Neural progenitor cell (in vitro differentiated cells): ENCODE measurements at regions not wholly inside any gene's neighbourhood (a gene's known extent, or its start where the extent isn't known, plus 50 kb on each side); places are given as distances from the start of the nearest gene placed in this dataset.

Experiments
- DNase-seq: peaks from one replicate; pipeline ENCODE4 v3.0.0-alpha.2; 2016; ENCODE audit warnings: low spot score
- H2AFZ ChIP-seq: fragments of 200-600 bp; sonication (generic); replicated peaks from 2 replicates; pipeline ENCODE4 v1.6.1; 2016; ENCODE audit warnings: antibody characterized with exemption
- H3F3A ChIP-seq: fragments of 200-600 bp; sonication (generic); 2 replicates; pipeline ENCODE4 v1.6.1; 2016; ENCODE audit warnings: antibody characterized with exemption, low read depth
- H3K27ac ChIP-seq: fragments of 200-600 bp; sonication (generic); 2 replicates; pipeline ENCODE4 v1.5.1; 2016; ENCODE audit warnings: mild to moderate bottlenecking
- H3K27me3 ChIP-seq: fragments of 200-600 bp; sonication (generic); 2 replicates; pipeline ENCODE4 v1.6.1; 2016; ENCODE audit warnings: mild to moderate bottlenecking, moderate library complexity
- H3K36me3 ChIP-seq: fragments of 200-600 bp; sonication (generic); 2 replicates; pipeline ENCODE4 v1.5.1; 2016
- H3K4me1 ChIP-seq: fragments of 200-600 bp; sonication (generic); 2 replicates; pipeline ENCODE4 v1.6.1; 2016; ENCODE audit warnings: mixed run types
- H3K4me2 ChIP-seq: fragments of 200-600 bp; sonication (generic); 2 replicates; pipeline ENCODE4 v1.6.1; 2016
- H3K4me3 ChIP-seq: fragments of 200-600 bp; sonication (generic); 2 replicates; pipeline ENCODE4 v1.5.1; 2016
- H3K79me2 ChIP-seq: fragments of 200-600 bp; sonication (generic); 2 replicates; pipeline ENCODE4 v1.6.1; 2016; ENCODE audit warnings: low read depth
- H3K9ac ChIP-seq: fragments of 200-600 bp; sonication (generic); 2 replicates; pipeline ENCODE4 v1.6.1; 2016
- H3K9me3 ChIP-seq: fragments of 200-600 bp; sonication (generic); 2 replicates; pipeline ENCODE4 v1.5.1; 2016; ENCODE audit warnings: low read depth
- H4K20me1 ChIP-seq: fragments of 200-600 bp; sonication (generic); 2 replicates; pipeline ENCODE4 v1.6.1; 2016; ENCODE audit warnings: low read depth
- H3K27ac Mint-ChIP-seq: 3 replicates; pipeline ENCODE4 v1.8.0; 2021; ENCODE audit warnings: mixed read lengths
- H3K27me3 Mint-ChIP-seq: 2 replicates; pipeline ENCODE4 v1.8.0; 2022; ENCODE audit warnings: low read depth, mild to moderate bottlenecking, inconsistent platforms, moderate library complexity, mixed read lengths; ENCODE audit not compliant: insufficient read depth
- H3K36me3 Mint-ChIP-seq: 3 replicates; pipeline ENCODE4 v1.8.0; 2021; ENCODE audit warnings: mixed read lengths
- H3K4me1 Mint-ChIP-seq: 3 replicates; pipeline ENCODE4 v1.8.0; 2021; ENCODE audit warnings: mixed read lengths
- H3K4me3 Mint-ChIP-seq: 3 replicates; pipeline ENCODE4 v1.8.0; 2021; ENCODE audit warnings: mild to moderate bottlenecking, moderate library complexity, mixed read lengths
- H3K9me3 Mint-ChIP-seq: 3 replicates; pipeline ENCODE4 v1.8.0; 2020; ENCODE audit warnings: mixed read lengths
- EZH2 ChIP-seq: fragments of 200-600 bp; sonication (generic); IDR thresholded peaks from 2 replicates; pipeline ENCODE4 v1.6.1; 2017; ENCODE audit warnings: antibody characterized with exemption, mild to moderate bottlenecking, moderate library complexity
- EZH2phosphoT487 ChIP-seq: fragments of 200-600 bp; sonication (generic); IDR thresholded peaks from 2 replicates; pipeline ENCODE4 v1.6.1; 2017; ENCODE audit warnings: antibody characterized with exemption
- TF ChIP-seq, protein P1 (sequence below): fragments of 200-600 bp; sonication (generic); IDR thresholded peaks from 2 replicates; pipeline ENCODE4 v1.5.1; 2017; ENCODE audit warnings: antibody characterized with exemption, mild to moderate bottlenecking

DNA sequence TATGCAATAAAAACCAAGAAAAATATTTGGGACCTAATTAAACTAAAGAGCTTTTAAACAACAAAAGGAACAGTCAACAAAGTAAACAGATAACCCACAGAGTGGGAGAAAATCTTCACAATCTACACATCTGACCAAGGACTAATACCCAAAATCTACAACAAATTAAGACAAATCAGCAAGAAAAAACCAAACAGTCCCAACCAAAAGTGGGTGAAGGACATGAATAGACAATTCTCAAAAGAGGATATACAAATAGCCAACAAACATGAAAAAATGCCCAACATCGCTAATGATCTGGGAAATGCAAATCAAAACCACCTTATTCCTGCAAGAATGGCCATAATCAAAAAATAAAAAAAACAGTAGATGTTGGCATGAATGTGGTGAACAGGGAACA, 250.1 kb downstream of the C1D start:
- no peak overlapping the region for H3K9ac ChIP-seq
- no peak overlapping the region for H3K27ac Mint-ChIP-seq
- no peaks in the 10 kb centered on the region for H3K36me3 Mint-ChIP-seq
- no peaks in the 10 kb centered on the region for H3K79me2 ChIP-seq
- no peaks in the 10 kb centered on the region for H3K4me1 Mint-ChIP-seq
- no peak for DNase-seq
- H3K4me2 ChIP-seq: no peak overlapping the region
- peaks cover 3% of the 10 kb centered on the region for H3K27me3 Mint-ChIP-seq
- no peaks in the 10 kb centered on the region for H4K20me1 ChIP-seq
- no peaks in the 10 kb centered on the region for H3K27me3 ChIP-seq
- no peak overlapping the region for H2AFZ ChIP-seq
- H3K27ac ChIP-seq: no peak overlapping the region
- no peaks in the 10 kb centered on the region for H3F3A ChIP-seq
- no peaks in the 10 kb centered on the region for H3K4me1 ChIP-seq
- no peak overlapping the region for H3K4me3 Mint-ChIP-seq
- TF ChIP-seq, protein P1, sequence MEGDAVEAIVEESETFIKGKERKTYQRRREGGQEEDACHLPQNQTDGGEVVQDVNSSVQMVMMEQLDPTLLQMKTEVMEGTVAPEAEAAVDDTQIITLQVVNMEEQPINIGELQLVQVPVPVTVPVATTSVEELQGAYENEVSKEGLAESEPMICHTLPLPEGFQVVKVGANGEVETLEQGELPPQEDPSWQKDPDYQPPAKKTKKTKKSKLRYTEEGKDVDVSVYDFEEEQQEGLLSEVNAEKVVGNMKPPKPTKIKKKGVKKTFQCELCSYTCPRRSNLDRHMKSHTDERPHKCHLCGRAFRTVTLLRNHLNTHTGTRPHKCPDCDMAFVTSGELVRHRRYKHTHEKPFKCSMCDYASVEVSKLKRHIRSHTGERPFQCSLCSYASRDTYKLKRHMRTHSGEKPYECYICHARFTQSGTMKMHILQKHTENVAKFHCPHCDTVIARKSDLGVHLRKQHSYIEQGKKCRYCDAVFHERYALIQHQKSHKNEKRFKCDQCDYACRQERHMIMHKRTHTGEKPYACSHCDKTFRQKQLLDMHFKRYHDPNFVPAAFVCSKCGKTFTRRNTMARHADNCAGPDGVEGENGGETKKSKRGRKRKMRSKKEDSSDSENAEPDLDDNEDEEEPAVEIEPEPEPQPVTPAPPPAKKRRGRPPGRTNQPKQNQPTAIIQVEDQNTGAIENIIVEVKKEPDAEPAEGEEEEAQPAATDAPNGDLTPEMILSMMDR: no peak
- TF ChIP-seq EZH2: no peak
- TF ChIP-seq EZH2phosphoT487: no peak
- H3K4me3 ChIP-seq: no peak overlapping the region
- H3K9me3 ChIP-seq: no peaks in the 10 kb centered on the region
- peaks cover 5% of the 10 kb centered on the region for H3K36me3 ChIP-seq
- H3K9me3 Mint-ChIP-seq: peaks cover 19% of the 10 kb centered on the region

DNA sequence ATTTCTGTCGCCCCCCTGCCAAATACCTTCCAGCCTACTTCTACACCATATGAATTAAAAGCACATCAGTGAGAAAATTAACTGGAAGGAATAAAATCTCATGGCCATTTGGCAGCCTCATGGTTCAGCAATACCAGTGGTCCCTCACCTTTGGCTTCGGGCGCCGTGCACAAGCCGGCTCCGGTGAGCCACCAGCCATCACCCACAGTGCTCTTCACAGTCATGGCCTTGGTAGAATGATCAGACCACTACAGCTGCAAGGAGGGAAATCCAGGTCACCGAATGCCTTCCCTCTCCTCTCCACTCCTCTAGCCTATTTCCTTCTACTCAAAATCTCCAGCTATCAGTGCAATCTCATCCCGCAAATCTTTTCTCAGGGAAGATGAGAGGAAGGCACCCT, 239.1 kb downstream of the C1D start:
- Histone ChIP-seq H3K27ac (no peak overlapping the region), H3K4me1 (no peaks in the 10 kb centered on the region), H3F3A (no peaks in the 10 kb centered on the region), H3K36me3 (no peaks in the 10 kb centered on the region), H4K20me1 (no peaks in the 10 kb centered on the region), H3K27me3 (no peaks in the 10 kb centered on the region), H3K9me3 (no peaks in the 10 kb centered on the region), H3K79me2 (no peaks in the 10 kb centered on the region), H3K4me2 (no peak overlapping the region), H3K9ac (no peak overlapping the region), H3K4me3 (no peak overlapping the region), H2AFZ (no peak overlapping the region)
- TF ChIP-seq EZH2phosphoT487 (no peak), EZH2 (no peak)
- TF ChIP-seq, protein P1: no peak
- Mint-ChIP-seq H3K4me3 (no peak overlapping the region), H3K9me3 (no peaks in the 10 kb centered on the region), H3K27me3 (peaks cover 2% of the 10 kb centered on the region), H3K4me1 (no peaks in the 10 kb centered on the region), H3K27ac (no peak overlapping the region), H3K36me3 (no peaks in the 10 kb centered on the region)
- DNase-seq: no peak

DNA sequence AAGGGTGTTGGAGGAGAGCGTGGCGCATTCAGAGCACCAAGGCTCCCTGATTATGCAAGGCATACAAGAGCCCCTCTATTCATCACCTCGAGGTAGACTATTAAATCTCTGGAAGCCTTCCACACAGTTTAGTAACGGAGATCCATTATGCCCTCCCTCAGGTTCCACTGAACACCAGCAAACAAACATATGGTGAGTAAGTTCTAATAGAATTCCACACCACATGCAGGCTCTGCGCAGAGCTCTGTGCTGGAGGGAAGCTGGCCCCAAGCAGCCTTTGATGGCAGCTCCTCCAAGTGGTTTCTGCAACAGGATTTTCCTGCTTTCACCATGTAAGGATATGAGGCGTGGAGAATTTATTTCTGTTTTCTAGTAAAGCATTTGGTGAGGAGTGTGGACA, 238.6 kb downstream of the C1D start:
- Histone ChIP-seq H3K36me3 (no peaks in the 10 kb centered on the region), H3K4me2 (no peak overlapping the region), H3K27me3 (no peaks in the 10 kb centered on the region), H3K4me3 (no peak overlapping the region), H3K79me2 (no peaks in the 10 kb centered on the region), H3K27ac (no peak overlapping the region), H3K9me3 (no peaks in the 10 kb centered on the region), H2AFZ (no peak overlapping the region), H3K4me1 (no peaks in the 10 kb centered on the region), H3F3A (no peaks in the 10 kb centered on the region), H3K9ac (no peak overlapping the region), H4K20me1 (no peaks in the 10 kb centered on the region)
- DNase-seq: no peak
- no peaks in the 10 kb centered on the region for H3K36me3 Mint-ChIP-seq
- no peak for TF ChIP-seq EZH2phosphoT487
- TF ChIP-seq EZH2: no peak
- TF ChIP-seq, protein P1: no peak
- H3K27ac Mint-ChIP-seq: no peak overlapping the region
- no peaks in the 10 kb centered on the region for H3K4me1 Mint-ChIP-seq
- no peak overlapping the region for H3K4me3 Mint-ChIP-seq
- peaks cover 2% of the 10 kb centered on the region for H3K27me3 Mint-ChIP-seq
- H3K9me3 Mint-ChIP-seq: no peaks in the 10 kb centered on the region

DNA sequence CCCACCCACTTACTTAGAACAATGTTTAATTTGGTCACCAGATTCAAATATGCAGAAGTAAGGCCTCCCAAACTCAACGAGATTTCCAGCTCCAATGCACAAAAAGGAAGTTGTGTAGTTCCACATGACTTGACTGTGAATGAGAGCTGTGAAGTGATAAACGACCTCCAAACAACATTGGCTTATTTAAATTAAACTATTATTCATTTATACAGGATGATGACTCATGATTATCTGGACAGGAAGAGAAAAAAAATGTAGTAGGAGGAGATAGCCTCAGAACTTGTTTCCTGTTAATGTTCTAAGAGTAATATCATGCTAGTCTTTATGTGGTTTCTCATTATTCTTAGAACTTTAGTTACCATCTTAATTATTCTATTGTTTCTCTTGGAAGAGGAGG, 237.3 kb downstream of the C1D start:
- no peak overlapping the region for H3K4me2 ChIP-seq
- Mint-ChIP-seq H3K9me3 (peaks cover 2% of the 10 kb centered on the region), H3K27me3 (peaks cover 2% of the 10 kb centered on the region), H3K36me3 (no peaks in the 10 kb centered on the region), H3K4me1 (no peaks in the 10 kb centered on the region), H3K4me3 (no peak overlapping the region), H3K27ac (no peak overlapping the region)
- H3K9ac ChIP-seq: no peak overlapping the region
- H3K4me1 ChIP-seq: no peaks in the 10 kb centered on the region
- no peaks in the 10 kb centered on the region for H3K9me3 ChIP-seq
- TF ChIP-seq, protein P1: no peak
- TF ChIP-seq EZH2 (no peak), EZH2phosphoT487 (no peak)
- no peaks in the 10 kb centered on the region for H3K27me3 ChIP-seq
- H3K36me3 ChIP-seq: no peaks in the 10 kb centered on the region
- DNase-seq: no peak
- H3K4me3 ChIP-seq: no peak overlapping the region
- H3F3A ChIP-seq: no peaks in the 10 kb centered on the region
- H3K27ac ChIP-seq: no peak overlapping the region
- H4K20me1 ChIP-seq: no peaks in the 10 kb centered on the region
- no peak overlapping the region for H2AFZ ChIP-seq
- H3K79me2 ChIP-seq: no peaks in the 10 kb centered on the region
